ENCODE measurements at regions not wholly inside any gene's neighbourhood (a gene's known extent, or its start where the extent isn't known, plus 50 kb on each side); places are given as distances from the start of the nearest gene placed in this dataset.

DNA sequence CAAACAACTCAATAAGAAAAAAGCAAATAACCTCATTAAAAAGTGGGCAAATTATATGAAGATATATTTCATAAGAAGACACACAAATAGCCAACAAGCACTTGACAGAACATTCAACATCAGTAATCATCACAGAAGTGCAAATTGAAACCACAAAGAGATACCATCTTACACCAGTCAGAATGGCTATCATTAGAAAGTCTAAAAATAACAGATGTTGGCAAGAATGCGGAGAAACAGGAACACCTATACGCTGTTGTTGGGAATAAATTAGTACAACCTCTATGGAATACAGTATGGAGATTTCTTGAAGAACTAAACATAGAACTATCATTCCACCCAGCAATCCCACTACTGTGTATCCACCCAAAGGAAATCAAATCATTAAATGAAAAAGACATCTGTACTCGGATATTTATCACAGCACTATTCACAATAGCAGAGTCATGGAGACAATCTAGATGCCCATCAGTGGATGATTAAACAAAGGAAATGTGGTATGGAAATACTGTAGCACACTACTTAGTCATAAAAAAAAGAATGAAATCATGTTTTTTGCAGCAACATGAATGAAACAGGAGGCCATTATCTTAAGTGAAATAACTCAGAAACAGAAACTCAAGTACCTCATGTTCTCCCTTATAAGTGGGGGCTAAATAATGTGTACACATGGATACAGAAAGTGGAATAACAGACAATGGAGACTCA lies 106.8 kb upstream of the FST start:
- Mint-ChIP-seq H3K9me3 (peaks cover 19% of the 10 kb centered on the region), H3K27me3 (ENCODE audit: low read depth) (no peaks in the 10 kb centered on the region), H3K4me1 (no peaks in the 10 kb centered on the region), H3K27ac (no peak overlapping the region), H3K36me3 (no peaks in the 10 kb centered on the region), H3K4me3 (no peak overlapping the region)
- no peak for DNase-seq (ENCODE audit: low spot score in 2 of 2, unreplicated experiment in 2 of 2)
- no peak for TF ChIP-seq CTCF (IDR thresholded peaks at IDR 0.05; ENCODE audit: unreplicated experiment)

DNA sequence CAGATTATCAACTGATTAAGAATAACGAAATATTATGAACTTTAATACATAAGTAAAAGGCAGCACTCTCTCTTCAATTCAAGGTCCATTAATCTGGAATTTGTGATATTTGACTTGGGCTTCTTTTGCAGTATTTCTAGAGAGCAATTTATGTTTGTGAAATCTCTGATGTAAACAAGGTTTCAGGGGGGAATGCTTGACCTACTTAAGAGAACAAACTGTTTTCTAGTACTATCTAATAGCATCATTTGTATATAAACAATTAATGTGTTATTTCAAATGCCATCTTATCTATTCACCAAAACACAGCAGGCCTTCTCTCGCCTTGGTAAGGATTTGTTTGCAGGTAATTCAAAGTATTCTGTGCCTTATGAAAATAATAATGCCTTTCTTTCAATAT lies 103.6 kb upstream of the FST start:
- no peak for TF ChIP-seq CTCF (IDR thresholded peaks at IDR 0.05; ENCODE audit: unreplicated experiment)
- Mint-ChIP-seq H3K4me3 (no peak overlapping the region), H3K9me3 (peaks cover 19% of the 10 kb centered on the region), H3K4me1 (no peaks in the 10 kb centered on the region), H3K36me3 (no peaks in the 10 kb centered on the region), H3K27me3 (ENCODE audit: low read depth) (no peaks in the 10 kb centered on the region), H3K27ac (no peak overlapping the region)
- no peak for DNase-seq (ENCODE audit: low spot score in 2 of 2, unreplicated experiment in 2 of 2)

DNA sequence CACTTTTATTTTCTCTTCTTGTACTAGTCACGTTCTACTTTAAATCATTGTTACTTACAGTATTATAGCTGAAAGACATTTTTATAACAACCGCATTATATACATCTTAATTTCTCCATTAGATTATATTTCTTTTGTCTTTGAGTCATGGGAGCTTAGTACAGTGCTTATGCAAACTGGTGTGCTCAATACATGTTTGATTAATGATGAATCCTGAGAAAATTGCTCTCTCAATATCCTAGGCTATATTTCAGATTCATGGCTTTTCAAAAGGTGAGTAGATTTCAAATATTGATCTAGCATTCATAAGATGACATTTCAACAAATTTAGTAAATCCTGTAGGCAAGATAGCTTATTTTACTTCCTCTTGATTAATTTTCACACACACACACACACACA lies 102.2 kb upstream of the FST start:
- no peak overlapping the region for H3K27ac Mint-ChIP-seq
- no peaks in the 10 kb centered on the region for H3K4me1 Mint-ChIP-seq
- no peaks in the 10 kb centered on the region for H3K36me3 Mint-ChIP-seq
- no peak for DNase-seq (ENCODE audit: low spot score in 2 of 2, unreplicated experiment in 2 of 2)
- peaks cover 16% of the 10 kb centered on the region for H3K9me3 Mint-ChIP-seq
- H3K27me3 Mint-ChIP-seq (ENCODE audit: low read depth): no peaks in the 10 kb centered on the region
- TF ChIP-seq CTCF (IDR thresholded peaks at IDR 0.05; ENCODE audit: unreplicated experiment): no peak
- H3K4me3 Mint-ChIP-seq: no peak overlapping the region

GRCh38 chr5:53378590-53379247 lies 101.7 kb upstream of the FST start:
- peaks cover 11% of the 10 kb centered on the region for H3K9me3 Mint-ChIP-seq
- no peak overlapping the region for H3K4me3 Mint-ChIP-seq
- no peaks in the 10 kb centered on the region for H3K4me1 Mint-ChIP-seq
- H3K27me3 Mint-ChIP-seq (ENCODE audit: low read depth): no peaks in the 10 kb centered on the region
- no peak overlapping the region for H3K27ac Mint-ChIP-seq
- no peak for DNase-seq (ENCODE audit: low spot score in 2 of 2, unreplicated experiment in 2 of 2)
- H3K36me3 Mint-ChIP-seq: no peaks in the 10 kb centered on the region
- no peak for TF ChIP-seq CTCF (IDR thresholded peaks at IDR 0.05; ENCODE audit: unreplicated experiment)

DNA sequence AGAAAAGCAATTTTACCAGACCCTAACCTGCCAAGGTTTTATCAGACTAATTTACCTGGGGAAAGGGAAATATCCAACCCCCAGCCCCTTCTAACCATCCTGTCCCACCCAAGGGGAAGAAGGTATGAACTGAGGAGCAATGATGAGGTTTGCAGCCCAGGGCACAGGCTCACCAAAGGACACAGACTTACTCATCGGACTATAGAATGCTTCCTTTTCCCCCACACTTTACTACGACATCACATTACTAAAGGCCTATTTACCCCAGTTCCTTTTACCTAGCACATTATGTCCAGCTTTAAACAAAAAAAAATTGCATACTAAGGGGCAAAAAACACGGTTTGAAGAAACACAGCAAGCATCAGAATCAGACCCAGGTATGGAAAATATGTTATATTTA lies 94.1 kb upstream of the FST start:
- no peak for DNase-seq (ENCODE audit: low spot score in 2 of 2, unreplicated experiment in 2 of 2)
- TF ChIP-seq CTCF (IDR thresholded peaks at IDR 0.05; ENCODE audit: unreplicated experiment): no peak
- H3K27me3 Mint-ChIP-seq (ENCODE audit: low read depth): no peaks in the 10 kb centered on the region
- no peaks in the 10 kb centered on the region for H3K4me1 Mint-ChIP-seq
- H3K36me3 Mint-ChIP-seq: peaks cover 1% of the 10 kb centered on the region
- peaks cover 41% of the 10 kb centered on the region for H3K9me3 Mint-ChIP-seq
- no peak overlapping the region for H3K4me3 Mint-ChIP-seq
- H3K27ac Mint-ChIP-seq: no peak overlapping the region

Data from mesothelial cell of epicardium (in vitro differentiated cells).